Smooth muscle cell (in vitro differentiated cells): ENCODE measurements at regions not wholly inside any gene's neighbourhood (a gene's known extent, or its start where the extent isn't known, plus 50 kb on each side); places are given as distances from the start of the nearest gene placed in this dataset.

ENCODE experiments used
- DNase-seq: peaks from one replicate; lab custom pipeline; 2025; ENCODE audit not compliant: unreplicated experiment; lab: John Stamatoyannopoulos, UW
- H2AFZ ChIP-seq: fragments of 200-600 bp; sonication (generic); 2 replicates; pipeline ENCODE4 v1.6.0; 2016; ENCODE audit warnings: antibody characterized with exemption, low read depth, mild to moderate bottlenecking
- H3F3A ChIP-seq: fragments of 200-600 bp; sonication (generic); 2 replicates; pipeline ENCODE4 v1.6.0; 2017; ENCODE audit warnings: antibody characterized with exemption, low read depth
- H3K27ac ChIP-seq: fragments of 200-600 bp; sonication (generic); 2 replicates; pipeline ENCODE4 v1.5.1; 2016; ENCODE audit warnings: low read depth, mild to moderate bottlenecking
- H3K27me3 ChIP-seq: fragments of 200-600 bp; sonication (generic); 2 replicates; pipeline ENCODE4 v1.6.1; 2016; ENCODE audit warnings: low read depth, mild to moderate bottlenecking
- H3K36me3 ChIP-seq: fragments of 200-600 bp; sonication (generic); 2 replicates; pipeline ENCODE4 v1.5.1; 2016; ENCODE audit warnings: low read depth
- H3K4me1 ChIP-seq: fragments of 200-600 bp; sonication (generic); 2 replicates; pipeline ENCODE4 v1.5.1; 2016; ENCODE audit warnings: low read depth
- H3K4me2 ChIP-seq: fragments of 200-600 bp; sonication (generic); 2 replicates; pipeline ENCODE4 v1.6.0; 2016; ENCODE audit warnings: mild to moderate bottlenecking
- H3K4me3 ChIP-seq: fragments of 200-600 bp; sonication (generic); 2 replicates; pipeline ENCODE4 v1.5.1; 2016; ENCODE audit warnings: mild to moderate bottlenecking
- H3K79me2 ChIP-seq: fragments of 200-600 bp; sonication (generic); 2 replicates; pipeline ENCODE4 v1.6.0; 2016; ENCODE audit warnings: low read depth, mild to moderate bottlenecking
- H3K9ac ChIP-seq: fragments of 200-600 bp; sonication (generic); 2 replicates; pipeline ENCODE4 v1.6.0; 2016; ENCODE audit warnings: low read depth
- H3K9me3 ChIP-seq: fragments of 200-600 bp; sonication (generic); replicated peaks from 2 replicates; pipeline ENCODE4 v1.5.1; 2016; ENCODE audit warnings: low read depth
- H4K20me1 ChIP-seq: fragments of 200-600 bp; sonication (generic); 2 replicates; pipeline ENCODE4 v1.6.0; 2016; ENCODE audit warnings: low read depth
- CTCF ChIP-seq: fragments of 200-600 bp; sonication (generic); IDR thresholded peaks from 2 replicates; pipeline ENCODE4 v1.5.1; 2017; ENCODE audit warnings: borderline replicate concordance, mild to moderate bottlenecking, antibody characterized with exemption; ENCODE audit not compliant: insufficient read depth, poor library complexity, severe bottlenecking
- WGBS: methylation state at CpG from one replicate; pipeline ENCODE4 v1.1.7; 2016; ENCODE audit warnings: low lambda C conversion rate; 5-methylcytosine and 5-hydroxymethylcytosine counted together

GRCh38 chr5:176180781-176181180 lies 57.4 kb upstream of the SIMC1 start:
- Histone ChIP-seq H3F3A (no peaks in the 10 kb centered on the region), H3K27ac (no peak overlapping the region), H4K20me1 (no peaks in the 10 kb centered on the region), H3K9me3 (no peaks in the 10 kb centered on the region), H2AFZ (no peak overlapping the region), H3K4me3 (no peak overlapping the region), H3K79me2 (no peaks in the 10 kb centered on the region), H3K4me1 (no peaks in the 10 kb centered on the region), H3K27me3 (peaks cover 16% of the 10 kb centered on the region), H3K9ac (no peak overlapping the region), H3K36me3 (no peaks in the 10 kb centered on the region), H3K4me2 (no peak overlapping the region)
- no peak for TF ChIP-seq CTCF
- WGBS = 73% methylated on average over 3 of the region's 3 CpGs
- DNase-seq = no peak

GRCh38 chr5:176181271-176181855 lies 56.9 kb upstream of the SIMC1 start:
- 91% methylated on average over 7 of the region's 7 CpGs for WGBS
- no peaks in the 10 kb centered on the region for H3K4me1 ChIP-seq
- H3K4me2 ChIP-seq = no peak overlapping the region
- no peak for TF ChIP-seq CTCF
- H3F3A ChIP-seq = no peaks in the 10 kb centered on the region
- peaks cover 10% of the 10 kb centered on the region for H3K27me3 ChIP-seq
- H3K27ac ChIP-seq = no peak overlapping the region
- DNase-seq = no peak
- no peak overlapping the region for H3K9ac ChIP-seq
- H3K36me3 ChIP-seq = no peaks in the 10 kb centered on the region
- H4K20me1 ChIP-seq = no peaks in the 10 kb centered on the region
- no peak overlapping the region for H2AFZ ChIP-seq
- no peaks in the 10 kb centered on the region for H3K79me2 ChIP-seq
- no peak overlapping the region for H3K4me3 ChIP-seq
- no peaks in the 10 kb centered on the region for H3K9me3 ChIP-seq

- H3K4me1 ChIP-seq = no peaks in the 10 kb centered on the region
- 88% methylated on average over 16 of the region's 16 CpGs for WGBS
- H3K79me2 ChIP-seq = no peaks in the 10 kb centered on the region
- H3K36me3 ChIP-seq = no peaks in the 10 kb centered on the region
- TF ChIP-seq CTCF = no peak
- H2AFZ ChIP-seq = no peak overlapping the region
- no peak for DNase-seq
- no peaks in the 10 kb centered on the region for H3F3A ChIP-seq
- no peak overlapping the region for H3K27ac ChIP-seq
- H3K9me3 ChIP-seq = no peaks in the 10 kb centered on the region
- H3K27me3 ChIP-seq = peaks cover 4% of the 10 kb centered on the region
- no peak overlapping the region for H3K4me3 ChIP-seq
- no peak overlapping the region for H3K4me2 ChIP-seq
- no peaks in the 10 kb centered on the region for H4K20me1 ChIP-seq
- no peak overlapping the region for H3K9ac ChIP-seq
Observed at GRCh38 chr5:176183321-176184074, 54.7 kb upstream of the SIMC1 start.
